GM13977 (cell line): ENCODE measurements at regions not wholly inside any gene's neighbourhood (a gene's known extent, or its start where the extent isn't known, plus 50 kb on each side); places are given as distances from the start of the nearest gene placed in this dataset.
"Not testable (repeated sequence)": the region's sequence is repeated elsewhere in the genome, so short reads cannot be mapped to it uniquely, and the experiment has no call there.

Experiments used
- DNase-seq: peaks from one replicate; pipeline ENCODE4 v3.0.0; 2012; ENCODE audit warnings: low spot score
- in situ Hi-C: fragments of 300-500 bp; cut with MboI; formaldehyde crosslinking; loops from one replicate; pipeline ENCODE4 v1.12.0; 2022; ENCODE audit warnings: low sequenced_read_pairs, low pct_unique_long_range_greater_than_20kb, mixed read lengths, inconsistent platforms; ENCODE audit not compliant: unreplicated experiment
- TF ChIP-seq, protein P1 (sequence below): IDR thresholded peaks from 2 replicates; pipeline ENCODE4 v1.5.1; 2012; ENCODE audit warnings: mild to moderate bottlenecking, control low read depth; ENCODE audit not compliant: insufficient read depth; ENCODE audit errors: extremely low read depth, missing control alignments

DNA sequence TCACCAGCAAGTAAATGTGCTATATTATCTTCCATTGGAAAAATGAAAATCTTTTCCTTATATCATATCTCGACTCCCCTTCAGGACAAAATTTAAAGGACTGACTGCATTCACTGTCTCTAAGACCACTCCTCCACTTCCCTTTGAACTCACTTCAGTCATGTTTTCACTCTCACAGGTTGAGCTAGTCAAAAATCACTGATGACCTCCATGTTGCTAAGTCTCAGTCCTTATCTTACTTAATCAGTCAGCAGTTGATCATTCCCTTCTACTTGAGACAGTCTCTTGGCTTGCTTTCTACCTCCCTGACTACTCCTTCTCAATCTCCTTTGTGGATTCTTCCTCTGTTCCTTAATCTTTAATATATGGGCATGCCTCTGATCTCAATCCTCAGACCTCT, 117.0 kb upstream of the LSM6 start:
- TF ChIP-seq, protein P1, sequence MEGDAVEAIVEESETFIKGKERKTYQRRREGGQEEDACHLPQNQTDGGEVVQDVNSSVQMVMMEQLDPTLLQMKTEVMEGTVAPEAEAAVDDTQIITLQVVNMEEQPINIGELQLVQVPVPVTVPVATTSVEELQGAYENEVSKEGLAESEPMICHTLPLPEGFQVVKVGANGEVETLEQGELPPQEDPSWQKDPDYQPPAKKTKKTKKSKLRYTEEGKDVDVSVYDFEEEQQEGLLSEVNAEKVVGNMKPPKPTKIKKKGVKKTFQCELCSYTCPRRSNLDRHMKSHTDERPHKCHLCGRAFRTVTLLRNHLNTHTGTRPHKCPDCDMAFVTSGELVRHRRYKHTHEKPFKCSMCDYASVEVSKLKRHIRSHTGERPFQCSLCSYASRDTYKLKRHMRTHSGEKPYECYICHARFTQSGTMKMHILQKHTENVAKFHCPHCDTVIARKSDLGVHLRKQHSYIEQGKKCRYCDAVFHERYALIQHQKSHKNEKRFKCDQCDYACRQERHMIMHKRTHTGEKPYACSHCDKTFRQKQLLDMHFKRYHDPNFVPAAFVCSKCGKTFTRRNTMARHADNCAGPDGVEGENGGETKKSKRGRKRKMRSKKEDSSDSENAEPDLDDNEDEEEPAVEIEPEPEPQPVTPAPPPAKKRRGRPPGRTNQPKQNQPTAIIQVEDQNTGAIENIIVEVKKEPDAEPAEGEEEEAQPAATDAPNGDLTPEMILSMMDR: no peak
- in situ Hi-C loops: no loop called here
- DNase-seq: no peak

DNA sequence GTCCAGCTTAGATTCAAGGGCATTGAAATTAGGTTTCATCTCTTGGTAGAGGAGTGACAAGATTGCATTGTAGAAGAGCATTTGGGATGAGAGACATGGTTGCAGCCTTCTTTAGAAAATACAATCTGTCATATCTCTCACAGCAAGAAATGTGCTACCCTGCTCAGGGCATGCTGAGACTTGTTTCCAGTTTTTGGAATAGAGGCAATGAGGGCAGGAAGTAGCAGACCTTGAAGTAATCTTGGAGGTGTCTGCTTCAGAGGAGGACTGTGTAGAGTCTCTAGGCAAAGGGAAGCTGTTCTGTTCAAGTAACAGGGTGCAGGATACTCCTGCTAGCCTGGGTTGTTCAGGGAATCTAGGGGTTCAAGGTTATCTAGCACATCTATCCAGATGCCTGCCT, 116.1 kb upstream of the ZNF827 start:
- in situ Hi-C loops: no loop called here
- TF ChIP-seq, protein P1: no peak
- no peak for DNase-seq

DNA sequence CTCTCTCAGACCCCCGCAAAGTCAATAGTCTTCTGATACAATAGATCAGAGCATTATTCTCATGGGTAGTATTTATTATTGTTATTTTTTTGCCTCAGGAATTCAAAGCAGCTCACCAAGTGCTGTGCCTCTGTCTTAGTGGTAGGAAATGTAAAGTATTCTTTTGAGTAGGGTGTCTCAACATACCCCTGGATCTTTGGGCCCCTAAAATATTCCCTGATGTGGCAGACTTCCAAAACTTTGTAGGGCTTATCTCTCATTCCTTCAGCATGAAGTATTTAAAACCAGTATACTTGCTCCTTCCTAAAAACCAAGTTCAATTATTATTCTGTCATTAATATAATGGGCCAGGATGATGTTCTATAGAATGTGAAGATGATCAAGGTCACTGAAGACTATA, 115.3 kb upstream of the ZNF827 start:
- TF ChIP-seq, protein P1: no peak
- in situ Hi-C loops: no loop called here
- no peak for DNase-seq

DNA sequence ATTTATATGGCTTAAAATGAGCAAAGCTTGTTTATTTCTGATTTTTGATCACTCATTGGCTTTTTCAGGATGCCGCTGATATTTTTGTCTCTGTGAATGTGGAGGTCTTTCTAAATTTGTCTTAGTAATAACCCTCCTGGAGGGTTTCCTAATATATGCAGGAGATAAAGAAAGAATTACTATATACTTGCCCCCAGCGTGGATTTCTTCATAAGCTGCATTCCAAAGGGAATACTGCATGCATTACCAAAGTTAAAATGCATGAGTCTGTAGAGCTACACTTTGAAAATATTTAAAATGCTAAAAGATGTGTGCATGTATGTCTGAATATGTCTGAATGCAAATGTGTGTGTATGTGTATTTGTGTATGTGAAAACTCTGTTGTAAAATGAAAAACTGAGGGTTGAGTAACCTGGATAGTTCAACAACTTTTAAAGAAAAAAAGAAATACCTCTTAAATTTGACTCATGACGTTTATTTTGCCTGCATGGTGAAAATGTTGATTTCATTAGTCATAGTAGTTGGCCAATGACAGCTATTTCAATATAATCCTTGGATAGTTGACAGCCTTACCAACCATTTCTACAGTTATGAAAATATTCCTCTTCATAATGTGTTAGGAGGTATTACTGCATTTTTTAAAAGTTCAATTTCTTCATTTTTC, 113.2 kb upstream of the ZNF827 start:
- TF ChIP-seq, protein P1: no peak
- DNase-seq: no peak
- in situ Hi-C loops: no loop called here

DNA sequence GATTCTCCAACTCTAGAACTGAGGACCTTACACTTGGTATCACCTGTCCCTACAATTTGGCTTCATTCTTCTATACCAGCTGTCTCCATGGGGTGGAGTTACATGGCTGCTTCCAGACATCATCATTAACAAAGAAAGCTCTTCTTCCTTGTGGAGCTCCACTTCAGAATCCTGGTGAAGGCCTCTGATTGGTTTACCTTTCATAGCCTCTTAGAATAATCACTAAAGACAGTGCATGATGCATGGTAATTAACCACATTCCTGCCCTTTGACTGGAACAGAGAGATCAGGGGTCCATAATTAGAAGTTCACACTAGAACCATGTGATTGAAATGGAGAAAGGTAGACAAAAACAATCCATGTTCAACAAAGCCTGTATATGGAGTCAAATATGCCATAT, 112.6 kb upstream of the ZNF827 start:
- TF ChIP-seq, protein P1: no peak
- in situ Hi-C loops: no loop called here
- DNase-seq: no peak

DNA sequence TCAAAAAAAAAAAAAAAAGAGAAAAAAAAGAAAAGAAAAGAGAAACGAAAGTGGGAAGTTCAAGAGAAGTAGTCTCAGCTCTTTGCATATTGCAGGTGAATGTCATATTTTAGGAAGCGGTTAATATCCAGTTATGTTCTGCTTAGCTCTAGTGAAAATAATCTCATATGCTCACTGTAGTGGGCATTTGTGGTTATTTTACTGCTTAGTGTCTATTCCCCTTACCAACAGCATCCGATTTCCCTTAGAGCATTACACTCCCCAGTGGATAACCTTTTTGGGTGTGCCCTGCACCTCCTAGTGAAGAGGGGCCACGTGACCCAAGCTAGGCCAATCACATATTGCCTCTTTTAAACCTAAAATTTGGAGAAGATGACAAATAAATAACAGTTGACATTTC, 111.2 kb upstream of the ZNF827 start:
- TF ChIP-seq, protein P1: no peak
- in situ Hi-C loops: no loop called here
- DNase-seq: peak; percentile 10

DNA sequence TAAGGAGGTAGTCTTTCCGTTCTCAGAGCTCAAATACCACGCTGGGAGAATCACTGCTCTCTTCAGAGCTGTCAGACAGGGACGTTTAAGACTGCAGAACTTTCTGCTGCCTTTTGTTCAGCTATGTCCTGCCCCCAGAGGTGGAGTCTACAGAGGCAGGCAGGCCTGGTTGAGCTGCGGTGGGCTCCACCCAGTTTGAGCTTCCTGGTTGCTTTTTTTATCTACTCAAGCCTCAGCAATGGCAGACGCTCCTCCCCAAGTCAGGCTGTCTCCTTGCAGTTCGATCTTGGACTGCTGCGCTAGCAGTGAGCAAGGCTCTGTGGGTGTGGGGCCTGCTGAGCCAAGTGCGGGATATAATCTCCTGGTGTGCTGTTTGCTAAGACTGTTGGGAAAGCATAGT, 109.1 kb upstream of the ZNF827 start:
- DNase-seq, in situ Hi-C loops: not testable (repeated sequence)
